HG02678 (cell line): ENCODE measurements at regions not wholly inside any gene's neighbourhood (a gene's known extent, or its start where the extent isn't known, plus 50 kb on each side); places are given as distances from the start of the nearest gene placed in this dataset.
"Not testable (repeated sequence)": the region's sequence is repeated elsewhere in the genome, so short reads cannot be mapped to it uniquely, and the experiment has no call there.

Experiments used
- ATAC-seq: cut with Tn5 transposase; IDR thresholded peaks from one replicate; pipeline ENCODE4 v1.9.1; 2021; ENCODE audit warnings: mild to moderate bottlenecking, moderate library complexity; ENCODE audit not compliant: unreplicated experiment

DNA sequence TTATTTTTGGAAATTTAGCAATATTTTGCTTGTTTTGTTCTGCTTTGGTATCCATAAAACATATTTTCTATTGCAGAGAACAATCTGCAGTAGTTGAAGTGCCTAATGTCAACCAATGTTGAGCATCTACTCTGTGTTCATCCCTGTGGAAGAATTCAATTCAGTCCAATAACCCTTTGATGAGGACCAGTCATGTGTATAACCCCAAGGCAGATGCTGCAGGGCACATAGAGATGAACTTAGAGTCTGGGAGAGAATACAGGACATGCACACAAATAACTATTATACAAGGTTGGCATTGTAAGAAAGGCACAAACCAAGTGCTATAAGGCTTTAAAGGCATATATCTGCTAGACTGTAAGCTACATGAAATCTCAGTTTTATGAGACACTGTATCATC, 304.7 kb downstream of the LRIG3 start:
- ATAC-seq = no peak

DNA sequence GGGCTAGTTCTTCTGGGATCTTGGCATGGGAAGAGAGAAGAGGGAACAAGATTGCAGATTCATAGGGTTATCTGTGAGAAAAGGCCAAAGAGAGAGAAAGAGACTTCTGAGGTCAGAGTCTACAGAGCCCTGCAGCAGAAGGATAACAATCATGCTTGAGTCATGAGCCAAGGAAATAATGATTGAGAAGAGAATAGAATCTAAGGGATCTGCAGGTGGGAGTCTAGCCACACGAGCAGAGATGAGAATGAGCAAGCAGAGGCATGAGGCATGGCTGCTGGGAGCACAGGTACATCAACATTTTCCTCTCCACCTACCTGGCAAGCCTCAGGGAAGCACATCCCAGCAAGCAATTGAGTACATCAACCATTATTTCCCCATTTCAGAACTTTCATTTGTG, 303.7 kb downstream of the LRIG3 start:
- no peak for ATAC-seq

DNA sequence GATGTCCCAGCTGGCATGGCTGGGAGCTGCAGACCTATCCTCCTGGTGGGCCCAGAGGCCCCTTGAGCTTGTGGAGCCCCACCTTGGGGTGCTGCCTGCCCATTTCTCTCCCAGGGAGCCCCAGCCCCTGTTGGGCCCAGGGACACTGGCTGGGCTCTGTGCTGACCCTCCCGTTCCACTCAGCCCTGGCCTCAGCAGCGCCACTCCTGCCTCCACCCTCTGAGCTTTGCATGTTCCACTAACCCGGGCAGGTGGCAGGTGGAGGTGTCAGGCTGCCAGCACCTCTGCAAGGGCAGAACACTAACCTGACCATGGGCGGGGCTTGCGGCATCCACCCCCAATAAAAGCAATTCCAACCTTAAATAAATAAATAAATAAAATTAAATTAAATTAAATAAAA, 299.2 kb downstream of the LRIG3 start:
- ATAC-seq = no peak

- ATAC-seq = no peak
Observed at GRCh38 chr12:58629376-58629775, 290.9 kb downstream of the LRIG3 start.

DNA sequence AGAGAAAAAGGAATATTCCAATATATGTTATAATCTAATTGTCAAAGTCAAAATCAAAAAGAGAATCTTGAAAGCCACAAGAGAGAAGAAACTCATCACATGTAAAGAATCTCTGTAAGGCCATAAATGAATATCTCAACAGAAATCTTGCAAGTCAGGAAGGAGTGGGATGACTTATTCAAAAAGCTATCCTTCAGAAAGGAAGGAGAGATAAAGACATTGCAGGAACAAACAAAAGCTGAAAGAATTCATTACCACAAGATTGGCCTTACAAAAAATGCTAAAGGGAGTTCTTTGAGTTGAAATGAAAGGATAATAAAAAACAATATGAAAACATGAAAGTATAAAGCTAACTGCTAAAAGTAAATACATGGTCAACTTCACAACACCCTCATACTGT, 286.8 kb downstream of the LRIG3 start:
- no peak for ATAC-seq

- no peak for ATAC-seq
Observed at GRCh38 chr12:58639318-58639934, 280.9 kb downstream of the LRIG3 start.

- ATAC-seq = no peak
Observed at GRCh38 chr12:58640314-58640713, 280.0 kb downstream of the LRIG3 start.

- no peak for ATAC-seq
Observed at GRCh38 chr12:58645946-58646345, 274.4 kb downstream of the LRIG3 start.

DNA sequence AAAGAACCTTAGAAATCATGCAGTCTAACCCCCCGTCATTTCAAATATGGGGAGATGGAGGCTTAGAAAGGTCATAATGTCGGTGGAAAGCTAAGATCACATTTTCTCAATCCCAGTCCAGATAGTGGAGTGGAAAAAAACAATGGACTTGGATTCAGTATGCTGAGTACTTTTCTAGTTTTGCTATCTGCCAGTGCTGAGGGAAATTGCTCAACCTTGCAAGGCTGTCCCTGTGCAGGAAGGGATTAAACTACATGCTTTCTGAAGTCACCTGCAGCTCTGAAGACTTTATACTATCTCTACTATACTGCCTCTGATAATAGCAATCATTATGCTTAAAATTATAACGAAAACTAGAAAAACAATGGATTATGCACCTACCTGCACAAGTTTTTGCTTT, 272.8 kb downstream of the LRIG3 start:
- no peak for ATAC-seq

DNA sequence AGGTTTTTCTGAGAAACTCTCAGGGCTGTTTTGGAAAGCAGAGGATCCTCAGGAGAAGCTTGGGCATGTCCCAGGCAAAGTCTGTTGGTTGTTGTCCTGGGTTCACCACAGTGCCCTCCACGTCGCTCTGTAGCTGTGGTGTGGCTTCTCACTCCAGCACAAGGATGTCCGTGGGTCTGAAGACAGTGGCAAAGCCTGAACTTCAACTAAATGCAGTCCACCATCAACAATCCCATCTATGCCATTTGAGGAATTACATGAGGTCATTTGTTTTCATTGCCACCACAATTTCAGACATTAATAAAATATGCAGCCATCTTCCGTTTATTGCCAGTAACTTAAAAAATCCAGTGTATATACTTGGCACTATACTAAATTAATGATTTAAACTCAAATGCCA, 272.1 kb downstream of the LRIG3 start:
- no peak for ATAC-seq

GRCh38 chr12:58651850-58652249, 268.5 kb downstream of the LRIG3 start:
- no peak for ATAC-seq

DNA sequence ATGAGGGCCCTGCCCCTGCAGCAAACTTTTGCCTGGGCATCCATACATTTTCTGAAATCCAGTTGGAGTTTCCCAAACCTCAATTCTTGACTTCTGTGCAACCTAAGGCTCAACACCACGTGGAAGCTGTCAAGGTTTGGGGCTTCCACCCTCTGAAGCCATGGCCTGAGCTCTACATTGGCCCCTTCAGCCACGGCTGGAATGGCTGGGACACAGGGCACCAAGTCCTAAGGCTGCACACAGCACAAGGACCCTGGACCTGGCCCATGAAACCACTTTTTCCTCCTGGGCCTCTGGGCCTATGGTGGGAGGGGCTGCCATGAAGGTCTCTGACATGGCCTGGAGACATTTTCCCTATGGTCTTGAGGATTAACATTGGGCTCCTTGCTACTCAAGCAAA, 266.3 kb downstream of the LRIG3 start:
- no peak for ATAC-seq

- no peak for ATAC-seq
Observed at GRCh38 chr12:58655375-58655774, 264.9 kb downstream of the LRIG3 start.

DNA sequence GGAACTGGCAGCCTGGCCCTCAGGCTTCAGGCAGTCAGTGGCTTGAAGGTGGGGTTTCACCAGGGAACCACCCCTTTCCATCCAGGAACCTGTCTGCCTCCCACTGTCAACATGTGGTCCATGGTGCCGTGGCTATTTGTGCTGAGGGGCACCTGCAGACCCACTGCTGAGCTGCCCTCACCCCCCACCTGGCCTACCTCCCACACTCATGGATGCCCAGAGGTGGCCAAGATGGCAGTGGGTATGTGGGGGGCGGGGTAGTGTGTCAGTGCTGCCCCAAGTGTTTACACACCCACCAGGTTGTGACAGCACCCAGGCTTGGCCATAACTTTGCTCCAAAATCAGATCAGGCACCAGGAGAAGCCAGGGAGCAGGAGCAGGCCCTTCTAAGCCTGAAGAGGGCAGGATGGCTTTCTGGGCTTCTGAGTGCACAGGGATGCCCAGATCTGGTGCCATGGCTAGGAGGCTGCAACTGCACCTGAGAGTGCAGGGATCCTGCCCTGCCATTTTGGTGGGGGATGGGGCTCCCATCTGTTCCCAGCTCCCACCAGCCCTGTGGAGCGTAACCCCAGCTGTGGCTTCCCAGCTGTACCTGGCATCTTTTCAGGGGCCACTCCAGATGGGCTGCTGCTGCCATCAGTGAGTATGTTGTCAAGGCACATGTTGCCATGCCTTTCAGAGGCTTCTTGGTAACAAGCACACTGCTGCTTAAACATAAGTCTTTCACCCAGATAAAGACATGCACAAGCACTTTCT, 263.9 kb downstream of the LRIG3 start:
- no peak for ATAC-seq

- no peak for ATAC-seq
Observed at GRCh38 chr12:58657190-58657589, 263.1 kb downstream of the LRIG3 start.

- ATAC-seq = no peak
Observed at GRCh38 chr12:58665375-58665774, 254.9 kb downstream of the LRIG3 start.

DNA sequence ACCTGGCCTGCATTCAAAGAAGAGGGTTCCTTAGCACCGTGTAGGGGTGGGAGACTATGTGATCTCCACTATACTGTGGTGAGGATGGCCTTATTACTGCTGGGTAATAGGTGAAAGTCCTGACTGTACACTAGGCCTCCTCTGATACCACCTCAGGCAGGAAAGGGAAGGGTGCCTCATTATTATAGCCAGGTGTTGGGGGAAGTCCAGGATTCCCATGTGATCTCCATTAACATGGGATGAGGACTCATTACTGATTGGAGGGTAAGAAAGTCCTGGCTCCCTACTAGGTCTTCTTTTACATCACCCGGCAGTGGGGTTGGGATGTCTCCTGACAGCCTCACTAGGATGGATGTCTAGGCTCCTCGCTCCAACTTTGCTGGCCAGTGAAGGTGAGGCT, 252.1 kb downstream of the LRIG3 start:
- ATAC-seq = no peak

GRCh38 chr12:58668871-58669270, 251.4 kb downstream of the LRIG3 start:
- no peak for ATAC-seq

DNA sequence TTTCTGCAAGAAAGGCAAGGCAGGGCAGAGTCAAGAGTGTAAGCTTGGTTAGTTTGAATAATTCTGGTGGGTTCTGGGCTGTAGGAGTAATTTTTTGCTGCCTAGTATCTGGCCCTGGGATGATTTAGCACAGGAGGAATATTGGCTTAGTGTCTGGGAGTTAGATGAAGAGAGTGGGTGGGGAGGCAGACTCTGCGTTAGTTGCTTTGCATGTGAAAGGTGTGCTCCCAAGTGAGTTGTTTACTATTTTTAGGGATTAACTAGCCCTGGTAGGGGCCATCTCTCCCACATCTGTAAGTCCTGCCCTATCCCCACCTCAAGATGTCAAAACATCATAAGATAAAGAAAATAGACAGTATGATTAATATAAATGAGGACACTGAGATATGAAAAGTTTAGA, 249.7 kb downstream of the LRIG3 start:
- ATAC-seq = no peak

- no peak for ATAC-seq
Observed at GRCh38 chr12:58671196-58671595, 249.1 kb downstream of the LRIG3 start.

GRCh38 chr12:58673021-58673420, 247.3 kb downstream of the LRIG3 start:
- ATAC-seq = no peak

DNA sequence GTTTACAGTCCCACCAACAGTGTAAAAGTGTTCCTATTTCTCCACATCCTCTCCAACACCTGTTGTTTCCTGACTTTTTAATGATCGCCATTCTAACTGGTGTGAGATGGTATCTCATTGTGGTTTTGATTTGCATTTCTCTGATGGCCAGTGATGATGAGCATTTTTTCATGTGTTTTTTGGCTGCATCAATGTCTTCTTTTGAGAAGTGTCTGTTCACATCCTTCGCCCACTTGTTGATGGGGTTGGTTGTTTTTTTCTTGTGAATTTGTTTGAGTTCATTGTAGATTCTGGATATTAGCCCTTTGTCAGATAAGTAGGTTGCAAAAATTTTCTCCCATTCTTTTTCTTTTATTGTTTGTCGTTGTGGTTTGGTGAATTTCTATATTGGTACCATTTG, 242.5 kb downstream of the LRIG3 start:
- ATAC-seq = not testable (repeated sequence)

DNA sequence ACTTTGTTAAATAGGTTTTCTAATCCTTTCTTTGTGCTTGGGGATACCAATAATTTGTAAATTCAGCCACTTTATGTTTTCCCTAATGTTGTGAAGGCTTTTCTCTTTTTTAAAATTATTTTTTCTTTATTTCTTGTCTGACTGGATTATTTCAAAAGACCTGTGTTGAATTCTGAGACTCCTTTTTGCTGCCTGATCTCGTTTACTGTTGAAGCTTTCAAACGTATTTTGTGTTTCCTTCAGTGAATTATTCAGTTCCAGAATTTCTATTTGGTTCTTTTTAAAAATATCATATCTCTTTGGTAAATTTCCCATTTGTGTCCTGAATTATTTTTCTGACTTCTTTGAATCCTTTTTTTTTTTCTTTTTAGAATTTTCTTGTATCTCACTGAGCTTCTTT, 241.6 kb downstream of the LRIG3 start:
- no peak for ATAC-seq
